HEK293T (cell line): ENCODE measurements at regions not wholly inside any gene's neighbourhood (a gene's known extent, or its start where the extent isn't known, plus 50 kb on each side); places are given as distances from the start of the nearest gene placed in this dataset.

Experiments used
- CTCF ChIA-PET: fragments of 350-600 bp; formaldehyde crosslinking; extraction: SDS; loops from one replicate; lab custom pipeline; 2021; ENCODE audit warnings: antibody characterized with exemption, inconsistent platforms; lab: Yijun Ruan, JAX
- POLR2A ChIA-PET: fragments of 350-600 bp; formaldehyde crosslinking; extraction: SDS; loops from one replicate; lab custom pipeline; 2020; ENCODE audit warnings: antibody characterized with exemption, inconsistent platforms; lab: Yijun Ruan, JAX
- DNase-seq: peaks from one replicate; pipeline ENCODE4 v3.0.0; 2012; ENCODE audit warnings: mixed read lengths; ENCODE audit errors: extremely low spot score
- ARNT ChIP-seq: fragments of 450-650 bp; IDR thresholded peaks from 2 replicates; pipeline ENCODE4 v1.6.1; 2017; ENCODE audit warnings: mild to moderate bottlenecking
- BHLHE40 ChIP-seq: fragments of 450-650 bp; IDR thresholded peaks from 2 replicates; pipeline ENCODE4 v1.6.1; 2016; ENCODE audit warnings: mild to moderate bottlenecking, moderate library complexity, borderline replicate concordance
- CTBP1 ChIP-seq: fragments of 450-650 bp; IDR thresholded peaks from 2 replicates; pipeline ENCODE4 v1.6.1; 2016; ENCODE audit warnings: borderline replicate concordance
- ELF4 ChIP-seq: fragments of 450-650 bp; IDR thresholded peaks from 2 replicates; pipeline ENCODE4 v1.6.1; 2017; ENCODE audit warnings: antibody characterized with exemption
- FOXA1 ChIP-seq: fragments of 450-650 bp; IDR thresholded peaks from 2 replicates; pipeline ENCODE4 v1.6.1; 2016; ENCODE audit warnings: mild to moderate bottlenecking
- FOXK2 ChIP-seq: fragments of 450-650 bp; IDR thresholded peaks from 2 replicates; pipeline ENCODE4 v1.6.1; 2016; ENCODE audit warnings: mild to moderate bottlenecking
- FOXM1 ChIP-seq: fragments of 450-650 bp; IDR thresholded peaks from 2 replicates; pipeline ENCODE4 v1.6.1; 2017; ENCODE audit warnings: mild to moderate bottlenecking, borderline replicate concordance
- HDGF ChIP-seq: fragments of 450-650 bp; IDR thresholded peaks from 2 replicates; pipeline ENCODE4 v1.6.1; 2017; ENCODE audit warnings: antibody characterized with exemption, borderline replicate concordance
- L3MBTL2 ChIP-seq: fragments of 450-650 bp; conservative IDR thresholded peaks from 2 replicates; pipeline ENCODE4 v1.6.1; 2016; ENCODE audit warnings: mild to moderate bottlenecking
- LEF1 ChIP-seq: fragments of 450-650 bp; IDR thresholded peaks from 2 replicates; pipeline ENCODE4 v1.6.1; 2017; ENCODE audit warnings: mild to moderate bottlenecking, borderline replicate concordance
- NFRKB ChIP-seq: fragments of 450-650 bp; IDR thresholded peaks from 2 replicates; pipeline ENCODE4 v1.6.1; 2016; ENCODE audit warnings: mild to moderate bottlenecking, moderate library complexity
- SP1 ChIP-seq: fragments of 450-650 bp; IDR thresholded peaks from 2 replicates; pipeline ENCODE4 v1.6.1; 2017
- SUZ12 ChIP-seq: fragments of 450-650 bp; IDR thresholded peaks from 2 replicates; pipeline ENCODE4 v1.6.1; 2016; ENCODE audit warnings: mild to moderate bottlenecking
- TARDBP ChIP-seq: fragments of 450-650 bp; IDR thresholded peaks from 2 replicates; pipeline ENCODE4 v1.6.1; 2016
- ZNF384 ChIP-seq: fragments of 450-650 bp; IDR thresholded peaks from 2 replicates; pipeline ENCODE4 v1.6.1; 2016
- TF ChIP-seq, protein P1 (sequence below): fragments of 450-650 bp; IDR thresholded peaks from 2 replicates; pipeline ENCODE4 v1.6.1; 2016

DNA sequence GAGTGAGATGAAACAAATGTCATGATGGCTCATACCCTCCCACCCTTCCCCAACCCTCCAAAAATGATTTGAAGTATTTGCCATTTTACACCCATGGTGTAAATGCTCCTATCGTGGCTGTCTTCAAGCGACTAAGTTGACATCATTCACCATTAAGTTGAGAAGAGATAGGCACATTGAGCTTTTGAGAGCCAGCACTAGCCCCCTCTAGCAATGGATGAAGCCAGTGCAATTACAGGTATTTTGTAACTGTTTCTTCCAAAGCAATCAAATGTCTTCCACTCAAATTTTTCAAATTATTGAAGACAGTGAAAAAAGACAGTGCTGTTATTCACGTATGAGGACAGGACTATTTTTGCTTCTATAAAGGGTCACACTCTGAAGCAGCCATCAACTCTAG lies 371.5 kb upstream of the KLF4 start:
- no peak for DNase-seq
- TF ChIP-seq L3MBTL2 (no peak), ARNT (no peak), FOXK2 (no peak), FOXA1 (no peak), SP1 (no peak), ZNF384 (no peak), ELF4 (no peak), NFRKB (no peak), FOXM1 (no peak), LEF1 (no peak), BHLHE40 (no peak), TARDBP (no peak), CTBP1 (no peak), SUZ12 (no peak), HDGF (no peak)
- TF ChIP-seq, protein P1, sequence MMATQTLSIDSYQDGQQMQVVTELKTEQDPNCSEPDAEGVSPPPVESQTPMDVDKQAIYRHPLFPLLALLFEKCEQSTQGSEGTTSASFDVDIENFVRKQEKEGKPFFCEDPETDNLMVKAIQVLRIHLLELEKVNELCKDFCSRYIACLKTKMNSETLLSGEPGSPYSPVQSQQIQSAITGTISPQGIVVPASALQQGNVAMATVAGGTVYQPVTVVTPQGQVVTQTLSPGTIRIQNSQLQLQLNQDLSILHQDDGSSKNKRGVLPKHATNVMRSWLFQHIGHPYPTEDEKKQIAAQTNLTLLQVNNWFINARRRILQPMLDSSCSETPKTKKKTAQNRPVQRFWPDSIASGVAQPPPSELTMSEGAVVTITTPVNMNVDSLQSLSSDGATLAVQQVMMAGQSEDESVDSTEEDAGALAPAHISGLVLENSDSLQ: no peak
- POLR2A ChIA-PET: no interaction called here
- CTCF ChIA-PET: no interaction called here

GRCh38 chr9:107858260-107858659 lies 368.7 kb upstream of the KLF4 start:
- ChIA-PET POLR2A (no interaction called here), CTCF (no interaction called here)
- TF ChIP-seq ELF4: no peak
- TF ChIP-seq FOXA1: no peak
- no peak for TF ChIP-seq BHLHE40
- TF ChIP-seq SUZ12: no peak
- TF ChIP-seq SP1: no peak
- no peak for TF ChIP-seq FOXK2
- TF ChIP-seq L3MBTL2: no peak
- no peak for TF ChIP-seq CTBP1
- TF ChIP-seq NFRKB: no peak
- TF ChIP-seq ARNT: no peak
- TF ChIP-seq TARDBP: no peak
- TF ChIP-seq LEF1: no peak
- no peak for TF ChIP-seq ZNF384
- TF ChIP-seq, protein P1: no peak
- TF ChIP-seq FOXM1: no peak
- no peak for TF ChIP-seq HDGF
- DNase-seq: no peak

- CTCF ChIA-PET: no interaction called here
These were observed 367.1 kb upstream of the KLF4 start for GRCh38 chr9:107856633-107857032.

GRCh38 chr9:107855164-107855563 lies 365.6 kb upstream of the KLF4 start:
- ChIA-PET CTCF (no interaction called here), POLR2A (no interaction called here)
- no peak for DNase-seq
- TF ChIP-seq TARDBP (no peak), SP1 (no peak), ELF4 (no peak), FOXK2 (no peak), CTBP1 (no peak), SUZ12 (no peak), ZNF384 (no peak), HDGF (no peak), FOXA1 (no peak), NFRKB (no peak), BHLHE40 (no peak), LEF1 (no peak), L3MBTL2 (no peak), FOXM1 (no peak), ARNT (no peak)
- TF ChIP-seq, protein P1: no peak

More at GRCh38 chr9:107856633-107857032, 367.1 kb upstream of the KLF4 start:
- no peak for DNase-seq
- no peak for TF ChIP-seq FOXK2
- no peak for TF ChIP-seq ARNT
- POLR2A ChIA-PET: no interaction called here

DNA sequence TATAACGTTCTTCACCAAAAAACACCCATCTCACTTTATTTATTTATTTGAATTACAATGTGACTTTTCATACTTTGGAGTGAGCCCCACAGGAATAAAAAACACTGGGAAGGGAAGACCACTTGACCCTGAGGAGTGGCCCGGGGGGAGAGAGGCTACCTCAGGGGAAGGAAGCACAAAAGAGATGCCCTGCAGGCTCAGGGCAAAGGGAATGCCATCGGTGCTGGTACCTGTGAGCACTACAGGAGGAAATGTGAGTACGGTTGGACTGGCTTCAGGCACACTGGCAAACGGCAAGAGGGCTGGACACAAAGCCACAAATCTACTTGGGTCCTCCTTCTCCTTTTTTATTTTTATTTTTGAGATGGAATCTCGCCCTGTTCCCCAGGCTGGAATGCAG lies 363.9 kb upstream of the KLF4 start:
- DNase-seq: no peak
- CTCF ChIA-PET: interaction anchor here (0.7 kb wide), 1 partner anchor 115 kb away, joined by 3 read pairs; no protein-coding TSS in a partner anchor
- POLR2A ChIA-PET: no interaction called here
- TF ChIP-seq NFRKB (no peak), ZNF384 (no peak), FOXK2 (no peak), SP1 (no peak), HDGF (no peak), FOXA1 (no peak), TARDBP (no peak), L3MBTL2 (no peak)
- TF ChIP-seq, protein P1: no peak

GRCh38 chr9:107852891-107853290 lies 363.3 kb upstream of the KLF4 start:
- ChIA-PET POLR2A (no interaction called here), CTCF (no interaction called here)
- no peak for DNase-seq
- TF ChIP-seq BHLHE40: no peak
- TF ChIP-seq ZNF384: no peak
- TF ChIP-seq FOXA1: no peak
- no peak for TF ChIP-seq L3MBTL2
- TF ChIP-seq LEF1: no peak
- no peak for TF ChIP-seq HDGF
- TF ChIP-seq CTBP1: no peak
- TF ChIP-seq SP1: no peak
- TF ChIP-seq, protein P1: no peak
